ENCODE measurements at regions not wholly inside any gene's neighbourhood (a gene's known extent, or its start where the extent isn't known, plus 50 kb on each side); places are given as distances from the start of the nearest gene placed in this dataset.

DNA sequence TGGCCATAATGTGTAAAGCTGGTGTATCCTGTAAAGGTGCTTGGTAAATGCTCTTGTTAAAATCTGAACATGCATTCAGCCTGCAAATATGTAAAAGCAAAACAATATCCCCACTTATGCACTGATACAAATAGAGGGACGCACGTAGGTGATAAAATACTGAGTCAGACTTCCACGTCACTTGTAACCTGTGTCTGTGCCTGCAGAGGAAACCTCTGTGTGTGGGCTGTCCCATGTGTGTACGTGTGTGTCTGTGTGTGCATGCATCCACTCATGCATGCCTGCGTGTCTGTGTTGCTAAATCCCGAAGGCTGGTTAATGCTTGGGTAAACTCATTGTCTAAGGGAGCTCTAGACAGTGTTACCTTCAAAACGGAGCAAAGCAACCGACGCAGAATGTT lies 68.9 kb downstream of the KLF6 start:
- no peak for ATAC-seq

GRCh38 chr10:3714967-3715366 lies 70.0 kb downstream of the KLF6 start:
- no peak for ATAC-seq
- no peak for TF ChIP-seq BACH2 (CRISPR knock-in tag; IDR thresholded peaks at IDR 0.05; ENCODE audit: borderline replicate concordance)
- no peak for TF ChIP-seq ZNF70 (CRISPR knock-in tag; IDR thresholded peaks at IDR 0.05)
- no peak for TF ChIP-seq ARNTL (CRISPR knock-in tag; IDR thresholded peaks at IDR 0.05; ENCODE audit: borderline replicate concordance, low read depth)
- TF ChIP-seq CREB5 (CRISPR knock-in tag; IDR thresholded peaks at IDR 0.05; ENCODE audit: low read depth) = no peak
- TF ChIP-seq ZNF8 (CRISPR knock-in tag; IDR thresholded peaks at IDR 0.05) = no peak
- TF ChIP-seq SNAI2 (CRISPR knock-in tag; IDR thresholded peaks at IDR 0.05) = no peak
- TF ChIP-seq TOX (CRISPR knock-in tag; IDR thresholded peaks at IDR 0.05; ENCODE audit: borderline replicate concordance) = no peak
- no peak for TF ChIP-seq ESRRG (CRISPR knock-in tag; IDR thresholded peaks at IDR 0.05)
- no peak for TF ChIP-seq ZC3H10 (CRISPR knock-in tag; IDR thresholded peaks at IDR 0.05)
- no peak for TF ChIP-seq ZFP3 (CRISPR knock-in tag; IDR thresholded peaks at IDR 0.05)
- TF ChIP-seq ZNF565 (CRISPR knock-in tag; conservative IDR thresholded peaks at IDR 0.05; ENCODE audit: low read depth) = no peak
- no peak for TF ChIP-seq ISL1 (CRISPR knock-in tag; IDR thresholded peaks at IDR 0.05)
- no peak for TF ChIP-seq PATZ1 (CRISPR knock-in tag; IDR thresholded peaks at IDR 0.05; ENCODE audit: borderline replicate concordance)
- TF ChIP-seq CSDC2 (CRISPR knock-in tag; IDR thresholded peaks at IDR 0.05) = no peak
- TF ChIP-seq TCF4 (CRISPR knock-in tag; IDR thresholded peaks at IDR 0.05; ENCODE audit: borderline replicate concordance) = no peak
- no peak for TF ChIP-seq ZFP30 (CRISPR knock-in tag; IDR thresholded peaks at IDR 0.05)
- TF ChIP-seq CSRNP3 (CRISPR knock-in tag; IDR thresholded peaks at IDR 0.05) = no peak
- no peak for TF ChIP-seq OSR1 (CRISPR knock-in tag; IDR thresholded peaks at IDR 0.05)

More for the DNA sequence above, 68.9 kb downstream of the KLF6 start:
- TF ChIP-seq PPARA (CRISPR knock-in tag; IDR thresholded peaks at IDR 0.05; ENCODE audit: borderline replicate concordance) (no peak), CSDC2 (CRISPR knock-in tag; IDR thresholded peaks at IDR 0.05) (no peak), ESRRG (CRISPR knock-in tag; IDR thresholded peaks at IDR 0.05) (no peak), TOX (CRISPR knock-in tag; IDR thresholded peaks at IDR 0.05; ENCODE audit: borderline replicate concordance) (no peak), ZNF8 (CRISPR knock-in tag; IDR thresholded peaks at IDR 0.05) (no peak), ISL1 (CRISPR knock-in tag; IDR thresholded peaks at IDR 0.05) (no peak), ZNF70 (CRISPR knock-in tag; IDR thresholded peaks at IDR 0.05) (no peak), ZFP3 (CRISPR knock-in tag; IDR thresholded peaks at IDR 0.05) (no peak), TCF4 (CRISPR knock-in tag; IDR thresholded peaks at IDR 0.05; ENCODE audit: borderline replicate concordance) (no peak), ZC3H10 (CRISPR knock-in tag; IDR thresholded peaks at IDR 0.05) (no peak), ZNF565 (CRISPR knock-in tag; conservative IDR thresholded peaks at IDR 0.05; ENCODE audit: low read depth) (no peak)
- TF ChIP-seq, protein P1, sequence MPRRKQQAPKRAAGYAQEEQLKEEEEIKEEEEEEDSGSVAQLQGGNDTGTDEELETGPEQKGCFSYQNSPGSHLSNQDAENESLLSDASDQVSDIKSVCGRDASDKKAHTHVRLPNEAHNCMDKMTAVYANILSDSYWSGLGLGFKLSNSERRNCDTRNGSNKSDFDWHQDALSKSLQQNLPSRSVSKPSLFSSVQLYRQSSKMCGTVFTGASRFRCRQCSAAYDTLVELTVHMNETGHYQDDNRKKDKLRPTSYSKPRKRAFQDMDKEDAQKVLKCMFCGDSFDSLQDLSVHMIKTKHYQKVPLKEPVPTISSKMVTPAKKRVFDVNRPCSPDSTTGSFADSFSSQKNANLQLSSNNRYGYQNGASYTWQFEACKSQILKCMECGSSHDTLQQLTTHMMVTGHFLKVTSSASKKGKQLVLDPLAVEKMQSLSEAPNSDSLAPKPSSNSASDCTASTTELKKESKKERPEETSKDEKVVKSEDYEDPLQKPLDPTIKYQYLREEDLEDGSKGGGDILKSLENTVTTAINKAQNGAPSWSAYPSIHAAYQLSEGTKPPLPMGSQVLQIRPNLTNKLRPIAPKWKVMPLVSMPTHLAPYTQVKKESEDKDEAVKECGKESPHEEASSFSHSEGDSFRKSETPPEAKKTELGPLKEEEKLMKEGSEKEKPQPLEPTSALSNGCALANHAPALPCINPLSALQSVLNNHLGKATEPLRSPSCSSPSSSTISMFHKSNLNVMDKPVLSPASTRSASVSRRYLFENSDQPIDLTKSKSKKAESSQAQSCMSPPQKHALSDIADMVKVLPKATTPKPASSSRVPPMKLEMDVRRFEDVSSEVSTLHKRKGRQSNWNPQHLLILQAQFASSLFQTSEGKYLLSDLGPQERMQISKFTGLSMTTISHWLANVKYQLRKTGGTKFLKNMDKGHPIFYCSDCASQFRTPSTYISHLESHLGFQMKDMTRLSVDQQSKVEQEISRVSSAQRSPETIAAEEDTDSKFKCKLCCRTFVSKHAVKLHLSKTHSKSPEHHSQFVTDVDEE (CRISPR knock-in tag; IDR thresholded peaks at IDR 0.05) = no peak

DNA sequence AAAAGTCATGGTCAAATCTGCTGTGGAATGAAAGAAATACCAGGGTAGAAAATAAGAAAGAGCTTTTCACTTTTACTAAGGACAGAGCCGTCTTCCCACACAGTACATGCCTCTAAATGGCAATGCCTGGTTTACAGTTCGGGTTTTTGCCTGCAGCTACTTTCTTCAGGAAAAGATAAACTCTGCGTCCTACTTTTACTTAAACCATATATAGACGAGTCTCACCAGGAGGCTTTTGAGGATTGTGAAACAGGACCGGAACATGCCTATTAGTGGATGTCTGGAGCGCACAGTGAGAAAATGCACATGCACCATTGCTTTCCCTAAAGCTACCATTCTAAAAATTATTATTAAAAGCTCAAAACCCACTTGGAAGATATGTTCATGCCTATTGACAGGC lies 70.5 kb downstream of the KLF6 start:
- ATAC-seq = no peak
- TF ChIP-seq ZFP30 (CRISPR knock-in tag; IDR thresholded peaks at IDR 0.05) = no peak
- TF ChIP-seq ZNF8 (CRISPR knock-in tag; IDR thresholded peaks at IDR 0.05) = no peak
- TF ChIP-seq, protein P1 (CRISPR knock-in tag; IDR thresholded peaks at IDR 0.05) = no peak
- TF ChIP-seq ARNTL (CRISPR knock-in tag; IDR thresholded peaks at IDR 0.05; ENCODE audit: borderline replicate concordance, low read depth) = no peak
- no peak for TF ChIP-seq ZFP3 (CRISPR knock-in tag; IDR thresholded peaks at IDR 0.05)
- TF ChIP-seq SNAI2 (CRISPR knock-in tag; IDR thresholded peaks at IDR 0.05) = no peak
- TF ChIP-seq ESRRG (CRISPR knock-in tag; IDR thresholded peaks at IDR 0.05) = no peak
- TF ChIP-seq PPARA (CRISPR knock-in tag; IDR thresholded peaks at IDR 0.05; ENCODE audit: borderline replicate concordance) = no peak
